ENCODE measurements at regions not wholly inside any gene's neighbourhood (a gene's known extent, or its start where the extent isn't known, plus 50 kb on each side); places are given as distances from the start of the nearest gene placed in this dataset.
"Not testable (repeated sequence)": the region's sequence is repeated elsewhere in the genome, so short reads cannot be mapped to it uniquely, and the experiment has no call there.

DNA sequence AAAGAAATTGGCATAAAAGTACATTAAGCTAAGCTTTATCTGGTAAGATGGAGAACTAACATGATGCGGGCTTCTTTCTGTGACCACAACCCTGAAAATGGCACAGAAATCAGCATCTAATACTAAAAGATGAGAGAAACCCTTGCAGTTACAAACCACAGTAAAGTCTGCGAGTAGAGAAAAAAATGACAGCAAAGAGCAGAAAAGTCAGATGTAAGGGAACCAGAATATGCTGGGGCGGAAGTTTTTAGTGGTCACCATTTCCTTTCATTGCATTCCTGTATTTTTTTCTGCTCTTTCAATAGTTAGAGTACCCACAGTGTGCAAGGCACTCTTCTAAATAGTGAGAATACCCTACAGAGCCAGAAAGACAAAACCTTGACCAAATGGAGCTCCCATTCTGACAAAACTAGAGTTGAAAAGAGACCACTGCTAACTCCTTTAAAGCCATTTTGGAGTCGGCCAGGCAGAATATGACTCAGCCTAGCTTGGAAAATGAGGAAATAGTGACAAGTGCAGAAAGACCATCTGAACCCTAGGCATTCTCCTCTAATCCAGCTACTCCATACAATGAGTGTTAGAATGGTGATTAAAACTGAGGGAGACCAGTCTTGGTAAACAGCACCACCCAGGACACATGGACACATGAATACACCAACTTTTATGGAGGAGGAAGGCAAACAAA is 948.7 kb upstream of the FOXG1 start:
- H3K9me3 ChIP-seq (ENCODE audit: control insufficient read depth, low read depth, low read length); H3K27me3 ChIP-seq (ENCODE audit: control insufficient read depth, extremely low read depth, insufficient read depth, low read length); DNase-seq (ENCODE audit: low read depth, low spot score); H3K4me2 ChIP-seq (ENCODE audit: control insufficient read depth, extremely low read depth, insufficient read depth, low read depth, low read length); H2AFZ ChIP-seq (ENCODE audit: control insufficient read depth, low read length); dilution Hi-C loops (cut with MboI; ENCODE audit: extremely low pct_ligation_motif_present, low sequenced_read_pairs); FAIRE-seq; H3K79me2 ChIP-seq (ENCODE audit: control insufficient read depth, insufficient read depth, low read length); H3K36me3 ChIP-seq (ENCODE audit: control insufficient read depth in 2 of 2, extremely low read depth in 1 of 2, insufficient read depth in 2 of 2, low read length in 2 of 2); H3K4me3 ChIP-seq (ENCODE audit: control insufficient read depth in 2 of 3, extremely low read depth in 1 of 3, insufficient read depth in 2 of 3, low read depth in 1 of 3, low read length in 3 of 3); H4K20me1 ChIP-seq (ENCODE audit: control insufficient read depth, extremely low read depth, insufficient read depth, low read length); H3K9me1 ChIP-seq (ENCODE audit: control insufficient read depth, extremely low read depth, insufficient read depth, low read length); H3K27ac ChIP-seq (ENCODE audit: control insufficient read depth, insufficient read depth, low read length); H3K9ac ChIP-seq (ENCODE audit: control insufficient read depth, extremely low read depth, insufficient read depth, low read length); H3K4me1 ChIP-seq (ENCODE audit: control insufficient read depth, extremely low read depth, insufficient read depth, low read length): not testable (repeated sequence)

DNA sequence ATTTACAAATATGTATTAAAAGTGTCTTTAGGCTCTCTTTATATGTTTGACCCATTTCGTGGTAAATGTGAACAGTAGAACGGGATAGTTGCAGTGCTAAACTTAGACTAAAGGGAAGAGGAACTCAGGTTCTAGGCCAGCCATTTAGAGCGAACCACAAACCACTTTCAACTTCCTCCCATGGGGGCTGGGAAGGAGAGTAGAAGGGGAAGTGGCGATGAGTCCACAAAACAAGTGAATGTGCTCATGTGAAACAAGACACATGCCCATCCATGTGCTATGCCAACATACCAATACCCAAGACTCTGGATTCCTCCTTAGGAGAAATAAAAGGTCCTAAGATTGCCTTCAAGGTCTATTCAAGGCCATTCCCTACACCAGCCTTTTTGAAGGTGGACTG is 940.4 kb upstream of the FOXG1 start:
- H3K4me2 ChIP-seq (ENCODE audit: control insufficient read depth, extremely low read depth, insufficient read depth, low read depth, low read length); H3K9ac ChIP-seq (ENCODE audit: control insufficient read depth, extremely low read depth, insufficient read depth, low read length); H3K9me3 ChIP-seq (ENCODE audit: control insufficient read depth, low read depth, low read length); FAIRE-seq; H3K4me1 ChIP-seq (ENCODE audit: control insufficient read depth, extremely low read depth, insufficient read depth, low read length); H3K36me3 ChIP-seq (ENCODE audit: control insufficient read depth in 2 of 2, extremely low read depth in 1 of 2, insufficient read depth in 2 of 2, low read length in 2 of 2); DNase-seq (ENCODE audit: low read depth, low spot score); H3K27me3 ChIP-seq (ENCODE audit: control insufficient read depth, extremely low read depth, insufficient read depth, low read length); H3K9me1 ChIP-seq (ENCODE audit: control insufficient read depth, extremely low read depth, insufficient read depth, low read length); dilution Hi-C loops (cut with MboI; ENCODE audit: extremely low pct_ligation_motif_present, low sequenced_read_pairs); H3K4me3 ChIP-seq (ENCODE audit: control insufficient read depth in 2 of 3, extremely low read depth in 1 of 3, insufficient read depth in 2 of 3, low read depth in 1 of 3, low read length in 3 of 3); H3K27ac ChIP-seq (ENCODE audit: control insufficient read depth, insufficient read depth, low read length); H2AFZ ChIP-seq (ENCODE audit: control insufficient read depth, low read length); H3K79me2 ChIP-seq (ENCODE audit: control insufficient read depth, insufficient read depth, low read length); H4K20me1 ChIP-seq (ENCODE audit: control insufficient read depth, extremely low read depth, insufficient read depth, low read length): not testable (repeated sequence)

DNA sequence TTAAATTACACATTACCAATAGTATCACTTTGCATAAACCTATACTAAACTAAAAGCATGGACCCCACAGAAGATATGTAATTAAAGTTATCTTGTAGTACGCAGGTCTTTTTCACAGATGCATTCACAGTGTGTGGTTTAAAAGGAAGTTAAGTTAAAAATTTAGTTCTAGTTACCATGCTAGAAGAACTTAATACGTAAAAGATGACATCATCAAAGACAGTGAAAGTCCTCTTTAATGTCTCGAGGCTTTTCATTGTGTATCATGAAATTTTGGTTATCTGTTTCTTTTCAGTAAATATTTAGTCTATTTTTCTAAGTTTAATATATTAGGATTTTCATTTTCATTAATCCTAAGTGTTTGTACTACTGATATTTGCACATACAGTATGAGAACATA is 934.6 kb upstream of the FOXG1 start:
- H3K4me1 ChIP-seq (ENCODE audit: control insufficient read depth, extremely low read depth, insufficient read depth, low read length); H4K20me1 ChIP-seq (ENCODE audit: control insufficient read depth, extremely low read depth, insufficient read depth, low read length); H3K9me1 ChIP-seq (ENCODE audit: control insufficient read depth, extremely low read depth, insufficient read depth, low read length); H3K27ac ChIP-seq (ENCODE audit: control insufficient read depth, insufficient read depth, low read length); H3K9me3 ChIP-seq (ENCODE audit: control insufficient read depth, low read depth, low read length); H3K36me3 ChIP-seq (ENCODE audit: control insufficient read depth in 2 of 2, extremely low read depth in 1 of 2, insufficient read depth in 2 of 2, low read length in 2 of 2); H3K27me3 ChIP-seq (ENCODE audit: control insufficient read depth, extremely low read depth, insufficient read depth, low read length); DNase-seq (ENCODE audit: low read depth, low spot score); H3K4me3 ChIP-seq (ENCODE audit: control insufficient read depth in 2 of 3, extremely low read depth in 1 of 3, insufficient read depth in 2 of 3, low read depth in 1 of 3, low read length in 3 of 3); H3K4me2 ChIP-seq (ENCODE audit: control insufficient read depth, extremely low read depth, insufficient read depth, low read depth, low read length); H3K9ac ChIP-seq (ENCODE audit: control insufficient read depth, extremely low read depth, insufficient read depth, low read length); H3K79me2 ChIP-seq (ENCODE audit: control insufficient read depth, insufficient read depth, low read length); H2AFZ ChIP-seq (ENCODE audit: control insufficient read depth, low read length); FAIRE-seq; dilution Hi-C loops (cut with MboI; ENCODE audit: extremely low pct_ligation_motif_present, low sequenced_read_pairs): not testable (repeated sequence)

DNA sequence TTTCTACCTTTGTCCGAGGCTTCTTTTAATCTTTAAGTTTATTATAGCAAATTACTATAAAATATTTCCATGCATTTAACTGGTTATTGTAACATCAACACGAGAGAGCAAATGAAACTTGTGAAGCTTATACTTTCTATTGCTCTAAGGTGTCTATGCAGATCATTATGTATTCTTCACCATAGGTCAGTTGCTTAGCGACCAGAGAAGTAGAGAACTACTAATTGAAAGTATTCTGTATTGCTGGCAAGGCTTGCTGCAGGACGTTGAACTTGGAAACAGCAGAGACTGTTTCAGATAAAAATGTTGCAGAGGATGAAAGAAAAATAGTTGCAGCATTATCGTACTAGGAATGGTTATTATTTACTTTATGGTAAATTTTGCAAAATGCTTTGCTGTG is 933.6 kb upstream of the FOXG1 start:
- H4K20me1 ChIP-seq (ENCODE audit: control insufficient read depth, extremely low read depth, insufficient read depth, low read length); FAIRE-seq; H3K79me2 ChIP-seq (ENCODE audit: control insufficient read depth, insufficient read depth, low read length); H3K4me2 ChIP-seq (ENCODE audit: control insufficient read depth, extremely low read depth, insufficient read depth, low read depth, low read length); H3K27ac ChIP-seq (ENCODE audit: control insufficient read depth, insufficient read depth, low read length); DNase-seq (ENCODE audit: low read depth, low spot score); H3K36me3 ChIP-seq (ENCODE audit: control insufficient read depth in 2 of 2, extremely low read depth in 1 of 2, insufficient read depth in 2 of 2, low read length in 2 of 2); H3K27me3 ChIP-seq (ENCODE audit: control insufficient read depth, extremely low read depth, insufficient read depth, low read length); H3K4me3 ChIP-seq (ENCODE audit: control insufficient read depth in 2 of 3, extremely low read depth in 1 of 3, insufficient read depth in 2 of 3, low read depth in 1 of 3, low read length in 3 of 3); H3K9me1 ChIP-seq (ENCODE audit: control insufficient read depth, extremely low read depth, insufficient read depth, low read length); H2AFZ ChIP-seq (ENCODE audit: control insufficient read depth, low read length); dilution Hi-C loops (cut with MboI; ENCODE audit: extremely low pct_ligation_motif_present, low sequenced_read_pairs); H3K9ac ChIP-seq (ENCODE audit: control insufficient read depth, extremely low read depth, insufficient read depth, low read length); H3K4me1 ChIP-seq (ENCODE audit: control insufficient read depth, extremely low read depth, insufficient read depth, low read length); H3K9me3 ChIP-seq (ENCODE audit: control insufficient read depth, low read depth, low read length): not testable (repeated sequence)

Data from keratinocyte (primary cell).